ES-I3 (cell line): ENCODE measurements at regions not wholly inside any gene's neighbourhood (a gene's known extent, or its start where the extent isn't known, plus 50 kb on each side); places are given as distances from the start of the nearest gene placed in this dataset.
"Not testable (repeated sequence)": the region's sequence is repeated elsewhere in the genome, so short reads cannot be mapped to it uniquely, and the experiment has no call there.

Experiments used
- H3K36me3 ChIP-seq: 2 replicates; pipeline ENCODE4 v1.6.1; 2013; ENCODE audit warnings: mild to moderate bottlenecking, low read length, control low read depth, moderate library complexity; ENCODE audit not compliant: insufficient read depth
- H3K4me1 ChIP-seq: 2 replicates; pipeline ENCODE4 v1.6.1; 2013; ENCODE audit warnings: mild to moderate bottlenecking, control low read depth, low read length; ENCODE audit not compliant: insufficient read depth
- H3K9ac ChIP-seq: 2 replicates; pipeline ENCODE4 v1.6.1; 2013; ENCODE audit warnings: low read depth, mild to moderate bottlenecking, low read length, moderate library complexity
- H3K9me3 ChIP-seq: 2 replicates; pipeline ENCODE4 v1.6.1; 2013; ENCODE audit warnings: mild to moderate bottlenecking, low read length, moderate library complexity; ENCODE audit not compliant: control insufficient read depth, insufficient read depth

DNA sequence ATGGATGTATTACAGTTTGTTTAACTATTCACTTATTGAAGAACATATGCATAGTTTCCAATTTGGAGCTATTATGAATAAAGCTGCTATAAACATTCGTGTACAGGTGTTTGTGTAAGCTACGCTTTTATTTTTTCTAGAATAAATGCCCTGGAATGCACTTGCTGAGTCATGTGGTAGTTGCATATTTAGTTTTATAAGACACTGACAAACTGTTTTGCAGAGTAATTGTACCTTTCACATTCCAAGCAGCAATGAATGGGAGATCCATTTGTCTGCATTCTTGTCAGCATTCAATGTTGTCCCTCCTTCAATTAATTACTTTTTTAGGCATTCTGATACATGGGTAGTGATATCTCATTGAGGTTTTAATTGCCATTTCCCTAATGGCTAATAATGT, 373.6 kb upstream of the GHITM start:
- Histone ChIP-seq H3K9ac (no peak overlapping the region), H3K36me3 (no peaks in the 10 kb centered on the region)

DNA sequence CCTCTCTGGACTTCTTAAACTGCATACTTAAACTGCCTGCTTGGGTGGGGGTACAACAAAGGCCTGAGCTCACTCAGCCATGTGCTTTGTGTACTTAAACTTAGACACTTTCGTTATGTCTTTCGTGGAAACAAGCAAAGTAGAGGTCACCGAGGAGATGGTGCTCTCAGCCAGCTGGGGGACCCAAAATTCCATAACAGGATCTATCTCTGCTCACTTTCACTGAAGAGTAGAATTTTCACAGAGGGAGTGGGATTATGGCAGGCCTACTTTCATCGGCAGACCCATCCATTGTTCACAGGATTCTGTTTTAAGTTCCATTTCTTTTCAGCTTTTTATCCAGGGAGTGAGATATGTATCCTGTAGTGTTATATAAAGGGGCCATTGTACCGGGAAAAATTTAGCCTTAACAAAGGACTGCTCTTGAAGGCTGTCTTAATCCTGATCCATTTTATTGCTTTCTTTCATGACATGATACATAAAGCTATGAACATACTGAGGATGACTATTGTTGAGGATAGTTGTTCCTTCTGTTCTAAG, 370.0 kb upstream of the GHITM start:
- Histone ChIP-seq H3K4me1 (peaks cover 3% of the 10 kb centered on the region; the same call in 1 of the 2 replicates), H3K9me3 (no peaks in the 10 kb centered on the region), H3K9ac (no peak overlapping the region), H3K36me3 (no peaks in the 10 kb centered on the region)

More for the DNA sequence above, 373.6 kb upstream of the GHITM start:
- H3K9me3 ChIP-seq = no peaks in the 10 kb centered on the region
- peaks cover 5% of the 10 kb centered on the region; the same call in 1 of the 2 replicates for H3K4me1 ChIP-seq

DNA sequence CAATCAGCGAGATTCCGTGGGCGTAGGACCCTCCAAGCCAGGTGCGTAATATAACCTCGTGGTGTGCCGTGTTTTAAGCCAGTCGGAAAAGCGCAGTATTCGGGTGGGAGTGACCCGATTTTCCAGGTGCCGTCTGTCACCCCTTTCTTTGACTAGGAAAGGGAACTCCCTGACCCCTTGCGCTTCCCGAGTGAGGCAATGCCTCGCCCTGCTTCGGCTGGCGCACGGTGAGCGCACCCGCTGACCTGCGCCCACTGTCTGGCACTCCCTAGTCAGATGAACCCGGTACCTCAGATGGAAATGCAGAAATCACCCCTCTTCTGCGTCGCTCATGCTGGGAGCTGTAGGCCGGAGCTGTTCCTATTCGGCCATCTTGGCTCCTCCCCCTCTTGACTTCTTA, 352.6 kb upstream of the GHITM start:
- not testable (repeated sequence) for H3K9me3 ChIP-seq, H3K36me3 ChIP-seq, H3K4me1 ChIP-seq
- H3K9ac ChIP-seq = peak overlapping the region; percentile 48

DNA sequence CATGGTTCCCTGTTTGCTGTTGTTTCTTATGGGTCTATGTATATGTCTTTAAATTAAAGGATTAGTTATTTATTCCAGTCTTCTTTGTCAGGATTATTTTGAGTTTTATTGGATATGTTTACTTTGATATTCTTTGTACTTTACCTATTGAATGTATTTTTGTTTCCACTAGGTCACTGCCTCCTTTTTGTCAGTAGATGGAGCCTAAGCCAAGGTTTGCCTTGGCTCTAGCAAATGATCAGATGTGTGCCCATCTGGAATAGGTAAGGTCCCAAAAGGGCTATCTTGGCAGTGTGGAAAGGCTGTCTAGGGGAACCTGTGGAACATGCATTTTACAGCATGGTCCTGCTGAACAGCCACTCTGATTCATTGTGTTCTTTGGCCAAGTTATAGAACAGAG, 337.3 kb upstream of the GHITM start:
- no peaks in the 10 kb centered on the region for H3K4me1 ChIP-seq
- no peaks in the 10 kb centered on the region for H3K36me3 ChIP-seq
- H3K9ac ChIP-seq = no peak overlapping the region
- H3K9me3 ChIP-seq = no peaks in the 10 kb centered on the region

DNA sequence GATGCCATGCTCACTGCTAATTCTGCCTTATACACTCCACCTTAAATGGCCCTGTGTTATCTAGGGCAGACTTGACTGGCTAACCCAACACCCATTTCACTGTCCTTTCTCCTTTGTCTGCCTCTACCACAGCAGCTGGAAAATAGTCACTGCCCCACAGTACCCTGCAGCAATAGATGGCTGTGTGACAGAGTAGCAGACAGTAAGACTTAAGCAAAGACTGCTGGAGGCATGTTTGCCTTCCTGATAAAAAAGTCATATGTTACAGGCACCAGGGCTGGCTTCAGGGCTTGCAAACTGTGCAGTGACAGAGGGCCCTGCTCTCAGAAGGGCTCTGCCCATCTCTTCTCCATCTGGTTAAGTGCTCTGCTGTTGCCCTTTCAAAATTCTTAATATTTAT, 332.6 kb upstream of the GHITM start:
- no peaks in the 10 kb centered on the region for H3K9me3 ChIP-seq
- H3K4me1 ChIP-seq = no peaks in the 10 kb centered on the region
- H3K9ac ChIP-seq = no peak overlapping the region
- H3K36me3 ChIP-seq = no peaks in the 10 kb centered on the region

DNA sequence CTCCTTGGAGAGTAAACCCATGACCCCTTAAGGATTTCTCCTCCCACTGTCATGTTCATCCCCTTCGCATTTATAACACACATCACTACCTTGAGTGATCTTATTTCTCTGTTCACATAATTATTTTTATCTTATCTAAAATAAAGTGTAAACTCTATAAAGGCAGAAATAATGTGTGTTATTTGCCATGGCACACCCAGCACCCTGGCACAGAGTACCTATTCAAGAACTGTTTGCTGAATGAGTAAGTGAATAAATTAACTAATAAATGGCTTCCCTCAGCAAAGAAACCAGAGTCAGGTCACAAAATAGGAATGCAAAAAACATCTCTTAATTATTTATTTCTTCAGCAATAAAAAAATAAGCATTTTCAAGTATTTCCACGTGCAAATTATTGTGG, 330.3 kb upstream of the GHITM start:
- no peaks in the 10 kb centered on the region for H3K4me1 ChIP-seq
- H3K9me3 ChIP-seq = no peaks in the 10 kb centered on the region
- no peak overlapping the region for H3K9ac ChIP-seq
- no peaks in the 10 kb centered on the region for H3K36me3 ChIP-seq

DNA sequence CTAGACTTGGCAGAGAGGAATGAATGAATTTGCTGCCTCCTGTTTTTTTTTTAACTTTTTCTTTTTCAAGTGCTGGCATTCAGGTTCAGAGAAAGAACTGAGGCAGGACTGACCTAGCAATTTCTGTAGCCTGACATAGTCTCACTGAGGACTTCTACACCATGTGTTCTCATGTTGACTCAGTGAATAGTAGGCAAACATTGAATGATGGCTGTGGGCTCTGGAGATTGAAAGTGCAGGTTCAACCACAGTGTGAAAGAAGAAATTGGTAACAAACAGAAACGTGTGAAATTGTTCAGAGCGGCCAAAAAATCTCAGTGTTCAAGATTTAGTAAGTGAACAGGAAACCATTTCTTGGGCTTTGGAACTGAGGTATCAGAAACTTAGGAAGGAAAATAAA, 322.4 kb upstream of the GHITM start:
- Histone ChIP-seq H3K9ac (no peak overlapping the region), H3K4me1 (peaks cover 14% of the 10 kb centered on the region; the same call in 1 of the 2 replicates), H3K9me3 (no peaks in the 10 kb centered on the region), H3K36me3 (no peaks in the 10 kb centered on the region)

DNA sequence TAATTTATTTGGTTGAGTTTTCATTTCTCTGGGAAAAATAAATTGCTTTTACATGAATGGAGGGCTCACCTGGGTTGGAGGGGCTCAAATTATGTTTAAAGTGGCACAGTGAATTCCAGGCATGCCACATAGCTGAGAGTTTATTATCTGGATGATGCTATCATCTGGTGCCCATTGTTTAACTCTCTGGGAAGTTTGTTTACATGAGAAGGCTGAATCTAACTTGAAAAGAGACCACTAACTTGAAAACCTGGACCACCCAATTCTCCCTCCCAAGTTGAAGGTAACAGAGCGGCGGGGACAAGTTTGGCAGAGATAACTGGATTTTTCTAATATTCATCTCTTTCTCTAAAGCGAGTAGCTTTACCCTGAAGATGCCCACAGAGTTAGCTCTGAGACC, 321.5 kb upstream of the GHITM start:
- H3K9ac ChIP-seq = no peak overlapping the region
- no peaks in the 10 kb centered on the region for H3K9me3 ChIP-seq
- H3K4me1 ChIP-seq = peaks cover 14% of the 10 kb centered on the region; the same call in 1 of the 2 replicates
- no peaks in the 10 kb centered on the region for H3K36me3 ChIP-seq

DNA sequence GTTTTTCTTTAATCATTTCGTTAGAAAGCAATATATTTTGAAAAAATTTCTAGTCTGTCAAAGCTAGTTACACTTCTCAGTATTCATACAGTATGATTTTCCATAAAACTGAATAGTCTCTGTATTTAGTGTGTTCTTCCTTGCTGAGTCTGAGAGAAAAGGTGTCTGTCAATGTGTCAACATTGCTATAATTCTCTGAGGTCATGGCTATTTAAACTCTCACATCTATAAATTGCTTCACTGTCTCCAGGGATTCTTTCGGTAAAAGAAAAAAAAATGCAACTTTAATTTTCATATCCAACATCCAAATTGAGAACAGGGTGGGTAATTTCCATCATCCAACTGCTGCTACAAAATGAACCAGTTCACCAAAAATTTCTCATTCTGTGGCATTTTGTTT, 319.7 kb upstream of the GHITM start:
- Histone ChIP-seq H3K9ac (no peak overlapping the region), H3K9me3 (no peaks in the 10 kb centered on the region), H3K36me3 (no peaks in the 10 kb centered on the region), H3K4me1 (peaks cover 14% of the 10 kb centered on the region; the same call in 1 of the 2 replicates)

DNA sequence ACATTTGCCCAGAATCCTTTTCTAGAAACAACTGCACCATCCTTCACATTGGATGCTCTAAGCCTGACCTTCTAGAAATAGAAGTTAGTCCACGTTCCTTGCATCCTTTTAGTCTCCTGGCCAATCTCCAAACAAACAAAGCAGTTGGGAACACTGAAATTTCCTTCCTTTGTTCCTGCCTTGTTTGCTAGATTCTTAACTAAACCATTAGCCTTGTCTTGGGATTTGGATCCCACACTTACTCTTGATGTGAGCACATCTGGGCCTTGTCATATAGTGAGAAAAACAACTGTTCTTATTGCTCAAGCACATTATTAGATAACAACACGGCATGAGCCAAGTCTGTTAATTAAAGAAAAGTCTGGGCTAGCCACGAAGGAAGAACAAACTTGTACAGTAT, 319.3 kb upstream of the GHITM start:
- Histone ChIP-seq H3K4me1 (peaks cover 14% of the 10 kb centered on the region; the same call in 1 of the 2 replicates), H3K9ac (no peak overlapping the region), H3K36me3 (no peaks in the 10 kb centered on the region), H3K9me3 (no peaks in the 10 kb centered on the region)

DNA sequence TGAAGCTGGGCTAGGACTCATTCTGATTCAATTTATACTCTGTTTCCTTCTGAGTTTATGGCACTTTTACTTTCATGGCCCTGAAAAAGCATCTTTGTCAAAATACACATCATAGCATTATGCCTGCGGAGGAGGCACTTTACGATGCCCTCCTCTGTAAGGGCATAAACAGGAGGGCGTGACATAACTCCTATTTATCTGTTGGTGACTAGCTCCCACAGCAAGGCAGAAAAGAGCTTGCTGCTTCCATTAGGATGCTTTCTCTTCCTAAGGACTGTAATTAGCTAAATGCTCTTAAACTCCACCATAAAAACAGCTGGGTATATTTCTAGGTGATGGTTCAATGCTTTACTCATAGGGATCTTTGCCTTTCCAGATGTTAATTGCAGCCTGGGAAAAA, 315.2 kb upstream of the GHITM start:
- no peaks in the 10 kb centered on the region for H3K36me3 ChIP-seq
- H3K9ac ChIP-seq = no peak overlapping the region
- no peaks in the 10 kb centered on the region for H3K9me3 ChIP-seq
- no peaks in the 10 kb centered on the region for H3K4me1 ChIP-seq

DNA sequence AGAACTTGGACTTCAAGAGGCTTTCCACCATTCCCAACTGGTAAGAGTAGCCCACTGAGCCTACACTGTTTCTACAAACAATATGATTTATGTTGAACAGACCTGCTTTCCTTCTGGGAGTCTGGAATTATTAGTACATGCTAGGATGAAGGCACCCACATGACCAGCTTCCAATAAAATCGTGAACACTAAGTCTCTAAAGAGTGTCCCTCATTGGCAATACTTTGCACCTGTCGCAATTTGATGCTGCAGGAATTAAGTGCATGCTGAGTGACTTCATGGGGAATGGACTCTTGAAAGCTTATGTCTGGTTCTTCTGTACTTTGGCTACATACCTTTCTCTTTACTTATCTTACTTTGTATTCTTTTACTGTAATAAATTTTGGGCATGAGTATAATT, 305.2 kb upstream of the GHITM start:
- H3K9ac ChIP-seq = no peak overlapping the region
- H3K36me3 ChIP-seq = no peaks in the 10 kb centered on the region
- no peaks in the 10 kb centered on the region for H3K4me1 ChIP-seq
- no peaks in the 10 kb centered on the region for H3K9me3 ChIP-seq

DNA sequence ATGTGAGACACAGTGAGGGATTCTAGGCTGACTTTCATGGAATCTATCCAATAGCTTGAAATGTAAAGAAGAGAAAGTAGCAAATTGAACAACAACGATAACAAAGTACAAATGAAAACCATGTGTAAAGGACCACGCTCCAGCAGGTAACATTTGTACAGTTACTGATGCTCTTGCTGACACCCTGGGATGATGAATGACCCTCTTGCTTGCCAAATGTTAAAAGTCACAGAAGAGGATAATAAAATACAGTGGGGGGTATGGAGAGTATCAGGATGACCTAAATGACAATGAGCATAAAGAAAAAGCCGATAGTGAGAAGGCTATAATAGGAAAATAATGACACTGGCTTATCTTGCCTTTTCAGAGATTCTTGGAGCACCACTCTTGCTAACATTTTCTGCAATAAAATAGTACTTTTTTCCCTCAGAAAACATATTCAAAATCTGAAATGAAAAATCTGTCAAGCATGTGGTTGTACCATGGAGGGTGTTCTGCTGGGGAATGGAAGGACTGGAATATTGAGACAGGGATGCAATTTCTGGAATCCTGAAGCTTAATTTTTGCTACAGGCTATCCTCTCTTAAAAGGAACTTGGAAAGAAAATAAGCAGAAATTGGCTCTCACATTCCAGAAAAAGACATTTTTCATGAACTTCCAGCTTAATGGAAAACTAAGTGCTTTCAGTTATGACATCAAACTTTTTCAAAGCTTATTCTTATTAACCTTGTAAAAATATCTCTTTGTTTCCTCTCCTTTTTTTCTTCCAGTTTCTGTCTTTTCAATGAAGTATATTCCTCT, 303.2 kb upstream of the GHITM start:
- Histone ChIP-seq H3K9me3 (no peaks in the 10 kb centered on the region), H3K9ac (no peak overlapping the region), H3K36me3 (no peaks in the 10 kb centered on the region), H3K4me1 (no peaks in the 10 kb centered on the region)

DNA sequence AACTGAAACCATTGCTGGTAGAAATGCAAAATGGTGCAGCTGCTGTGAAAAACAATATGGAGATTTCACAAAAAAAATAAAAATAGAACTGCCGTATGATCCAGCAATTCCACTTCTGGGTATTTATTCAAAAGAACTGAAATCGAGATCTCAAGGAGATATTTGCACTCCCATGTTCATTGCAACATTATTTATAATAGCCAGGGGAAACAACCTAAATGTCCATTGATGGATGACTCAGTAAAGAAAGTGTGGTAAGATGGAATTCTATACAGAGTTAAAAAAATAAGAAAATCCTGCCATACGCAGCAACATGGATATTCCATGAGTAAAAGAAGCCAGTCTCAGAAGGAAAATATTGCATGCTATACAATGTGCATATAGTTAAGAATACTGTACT, 290.6 kb upstream of the GHITM start:
- H3K9ac ChIP-seq = no peak overlapping the region
- no peaks in the 10 kb centered on the region for H3K36me3 ChIP-seq
- no peaks in the 10 kb centered on the region for H3K9me3 ChIP-seq
- no peaks in the 10 kb centered on the region for H3K4me1 ChIP-seq

DNA sequence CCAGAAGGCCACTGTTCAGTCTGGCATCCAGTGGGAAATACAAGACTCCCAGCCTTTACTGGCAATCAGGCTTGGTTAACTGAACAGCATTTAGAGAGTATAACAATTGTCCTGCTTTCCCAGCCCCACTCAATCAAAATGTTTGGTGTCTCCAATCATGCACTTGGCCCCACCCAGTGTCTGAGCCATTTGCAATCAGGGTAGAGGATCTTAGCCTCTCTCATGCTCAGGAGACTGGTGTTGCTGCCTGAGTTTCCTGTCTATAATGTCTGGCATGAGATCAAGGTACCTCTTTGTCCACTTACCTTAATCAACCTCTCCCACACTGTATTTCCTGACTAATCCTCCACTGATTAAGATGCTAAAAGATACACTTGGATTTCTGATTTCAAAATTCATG, 290.2 kb upstream of the GHITM start:
- no peak overlapping the region for H3K9ac ChIP-seq
- no peaks in the 10 kb centered on the region for H3K4me1 ChIP-seq
- H3K9me3 ChIP-seq = no peaks in the 10 kb centered on the region
- H3K36me3 ChIP-seq = no peaks in the 10 kb centered on the region
